Esophagus squamous epithelium (tissue), 4 donors: ENCODE measurements at regions not wholly inside any gene's neighbourhood (a gene's known extent, or its start where the extent isn't known, plus 50 kb on each side); places are given as distances from the start of the nearest gene placed in this dataset.

Experiments used
- CTCF ChIP-seq, 6 experiments: fragments of 450-650 bp in 4 of 6; fragments of 200-600 bp in 2 of 6; sonication (generic) in 2 of 6; IDR thresholded peaks; one replicate each; pipeline ENCODE4 v1.5.1; 2016 to 2019; ENCODE audit warnings: antibody characterized with exemption in 6 of 6, mild to moderate bottlenecking in 4 of 6, moderate library complexity in 4 of 6
- POLR2A ChIP-seq, 4 donors: fragments of 450-650 bp; IDR thresholded peaks; one replicate each; pipeline ENCODE4 v1.6.1; 2017; ENCODE audit warnings: antibody characterized with exemption in 4 of 4, mild to moderate bottlenecking in 4 of 4, moderate library complexity in 3 of 4

- TF ChIP-seq CTCF (IDR thresholded peaks at IDR 0.05) = no peak
- TF ChIP-seq POLR2A (IDR thresholded peaks at IDR 0.05) = no peak
Observed at GRCh38 chr5:25027061-25027460, 382.3 kb upstream of the CDH10 start.
